CD4-positive, alpha-beta memory T cell (primary cell): ENCODE measurements at regions not wholly inside any gene's neighbourhood (a gene's known extent, or its start where the extent isn't known, plus 50 kb on each side); places are given as distances from the start of the nearest gene placed in this dataset.

ENCODE experiments used
- CTCF ChIA-PET: fragments of 350-600 bp; sonication (Branson Sonifier 250); formaldehyde crosslinking; loops from one replicate; lab custom pipeline; 2021; ENCODE audit warnings: inconsistent platforms; ENCODE audit not compliant: partially characterized antibody; lab: Charles Lee
- POLR2A ChIA-PET: fragments of 350-600 bp; sonication (Branson Sonifier 250); formaldehyde crosslinking; loops from one replicate; lab custom pipeline; 2021; ENCODE audit not compliant: partially characterized antibody; lab: Charles Lee
- DNase-seq, 5 donors: peaks; one replicate each; pipeline versions ENCODE4 v3.0.0 to v3.0.0-alpha.2; 2020 to 2022; ENCODE audit warnings: mixed read lengths in 1 of 5
- H3K27ac ChIP-seq: one replicate; pipeline ENCODE4 v1.7.0; 2013; ENCODE audit warnings: low read depth, low read length
- H3K27me3 ChIP-seq: 2 replicates; pipeline ENCODE4 v1.7.0; 2013; ENCODE audit warnings: mild to moderate bottlenecking, low read length, moderate library complexity; ENCODE audit not compliant: insufficient read depth
- H3K36me3 ChIP-seq: 2 replicates; pipeline ENCODE4 v1.7.0; 2013; ENCODE audit warnings: mild to moderate bottlenecking, low read length, moderate library complexity; ENCODE audit not compliant: insufficient read depth
- H3K4me1 ChIP-seq: 2 replicates; pipeline ENCODE4 v1.7.0; 2013; ENCODE audit warnings: mild to moderate bottlenecking, low read length, moderate library complexity; ENCODE audit not compliant: insufficient read depth
- H3K4me3 ChIP-seq, 2 donors: one replicate each; pipeline ENCODE4 v1.7.0; 2013; ENCODE audit warnings: low read length in 2 of 2, mild to moderate bottlenecking in 1 of 2
- H3K9me3 ChIP-seq, 2 donors: one replicate each; pipeline ENCODE4 v1.7.0; 2013; ENCODE audit warnings: low read length in 2 of 2, control low read depth in 1 of 2; ENCODE audit not compliant: control insufficient read depth in 1 of 2
- H3K27ac Mint-ChIP-seq, 7 donors: one replicate each; pipeline ENCODE4 v1.8.0; 2020 to 2021; ENCODE audit warnings: mixed read lengths in 7 of 7, mild to moderate bottlenecking in 6 of 7, inconsistent platforms in 3 of 7, moderate library complexity in 3 of 7
- H3K27me3 Mint-ChIP-seq, 2 donors: one replicate each; pipeline ENCODE4 v1.8.0; 2020 to 2021; ENCODE audit warnings: mixed read lengths in 2 of 2
- H3K36me3 Mint-ChIP-seq, 2 donors: one replicate each; pipeline ENCODE4 v1.8.0; 2020 to 2021; ENCODE audit warnings: mixed read lengths in 2 of 2, inconsistent platforms in 1 of 2, mild to moderate bottlenecking in 1 of 2
- H3K4me1 Mint-ChIP-seq, 4 donors: one replicate each; pipeline ENCODE4 v1.8.0; 2020 to 2021; ENCODE audit warnings: mixed read lengths in 4 of 4, mild to moderate bottlenecking in 1 of 4
- H3K4me3 Mint-ChIP-seq, 8 donors: one replicate each; pipeline ENCODE4 v1.8.0; 2020 to 2021; ENCODE audit warnings: mixed read lengths in 8 of 8, mild to moderate bottlenecking in 7 of 8, moderate library complexity in 6 of 8, inconsistent platforms in 3 of 8
- H3K9me3 Mint-ChIP-seq, 8 donors: one replicate each; pipeline ENCODE4 v1.8.0; 2020 to 2021; ENCODE audit warnings: mixed read lengths in 8 of 8, mild to moderate bottlenecking in 5 of 8, inconsistent platforms in 3 of 8, moderate library complexity in 1 of 8
- intact Hi-C: fragments of 100-400 bp; cut with micrococcal nuclease; formaldehyde crosslinking; loops from one replicate; pipeline ENCODE4 v1.15.1; 2023

DNA sequence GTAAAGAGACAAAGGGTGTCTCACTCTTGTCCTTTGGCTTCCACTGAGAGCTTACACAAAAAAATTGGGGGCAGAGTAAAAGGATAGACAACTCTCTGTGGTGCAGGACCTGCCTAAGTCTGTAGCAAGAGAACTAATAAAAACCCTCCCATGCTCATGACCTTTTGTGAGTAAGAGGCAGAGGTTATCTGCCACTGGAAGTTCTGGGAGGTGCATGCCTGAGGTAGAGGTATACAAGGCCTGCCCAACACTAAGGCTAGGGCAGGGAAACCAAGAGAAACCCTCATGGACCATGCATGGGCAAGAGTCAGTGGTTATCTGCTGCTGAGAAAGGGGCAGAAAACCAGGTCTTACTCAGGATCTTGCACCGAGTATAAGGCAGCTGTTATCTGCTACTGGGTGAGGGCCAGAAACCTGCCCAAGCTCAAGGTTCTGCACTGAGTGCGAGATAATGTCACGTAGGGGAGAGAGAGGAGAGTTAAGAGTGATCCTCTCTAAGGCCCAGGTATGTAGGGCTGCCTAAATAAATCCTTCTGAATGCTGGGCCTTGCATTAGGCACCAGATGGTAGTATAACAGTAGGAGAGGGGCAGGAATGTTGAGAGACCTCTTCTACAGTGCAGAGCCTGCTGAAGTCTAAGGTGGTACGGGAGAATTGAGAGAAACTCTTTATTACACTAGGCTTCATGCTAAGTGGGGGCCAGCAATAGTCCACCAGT, 143.4 kb downstream of the MACROH2A1 start:
- no peak overlapping the region for H3K4me3 Mint-ChIP-seq
- peaks cover 4 to 16% of the 10 kb centered on the region in 2 donors for H3K27me3 Mint-ChIP-seq
- no peaks in the 10 kb centered on the region for H3K36me3 ChIP-seq
- intact Hi-C loops: no loop called here
- H3K27me3 ChIP-seq: no peaks in the 10 kb centered on the region
- H3K27ac ChIP-seq: no peak overlapping the region
- POLR2A ChIA-PET: no interaction called here
- H3K9me3 ChIP-seq: no peaks in the 10 kb centered on the region
- no peaks in the 10 kb centered on the region for H3K4me1 ChIP-seq
- H3K36me3 Mint-ChIP-seq: no peaks in the 10 kb centered on the region
- peaks cover under 1 to 16% (median 4%) of the 10 kb centered on the region in 8 donors for H3K9me3 Mint-ChIP-seq
- no peak for DNase-seq
- no peak overlapping the region for H3K4me3 ChIP-seq
- H3K4me1 Mint-ChIP-seq: no peaks in the 10 kb centered on the region
- CTCF ChIA-PET: interaction anchor here (1.4 kb wide), 1 partner anchor 64 kb away, joined by 3 read pairs; no protein-coding TSS in a partner anchor
- H3K27ac Mint-ChIP-seq: no peak overlapping the region

DNA sequence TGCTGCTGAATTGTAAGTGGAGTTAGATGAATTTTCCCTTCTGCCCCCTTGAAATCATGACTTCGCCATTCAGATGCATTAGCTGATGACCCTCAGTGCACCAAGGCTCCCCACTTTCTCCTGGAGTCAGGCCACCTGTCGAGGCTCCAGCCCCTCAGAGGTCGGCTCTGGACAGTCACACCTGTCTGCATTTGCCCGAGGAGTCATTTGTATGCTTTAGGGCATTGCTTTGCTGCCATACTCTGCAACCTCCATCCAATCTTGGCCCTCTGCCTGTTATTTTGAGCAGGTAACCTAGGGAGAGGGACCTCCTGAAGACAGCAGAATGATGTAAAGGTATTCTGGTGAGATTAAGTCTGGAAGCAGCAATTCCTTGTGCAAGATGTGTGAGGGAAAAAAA, 144.8 kb downstream of the MACROH2A1 start:
- ChIA-PET POLR2A (no interaction called here), CTCF (interaction anchor here (1.4 kb wide), 1 partner anchor 63 kb away, joined by 3 read pairs; no protein-coding TSS in a partner anchor)
- H3K36me3 ChIP-seq: no peaks in the 10 kb centered on the region
- no peak overlapping the region for H3K27ac ChIP-seq
- intact Hi-C loops: no loop called here
- H3K4me3 Mint-ChIP-seq: no peak overlapping the region
- H3K4me1 ChIP-seq: no peaks in the 10 kb centered on the region
- H3K9me3 ChIP-seq: no peaks in the 10 kb centered on the region
- H3K9me3 Mint-ChIP-seq: peaks cover 0 to 6% (median 0%) of the 10 kb centered on the region in 8 donors
- H3K27ac Mint-ChIP-seq: no peak overlapping the region
- no peaks in the 10 kb centered on the region for H3K27me3 ChIP-seq
- H3K4me3 ChIP-seq: no peak overlapping the region
- H3K27me3 Mint-ChIP-seq: peaks cover 4 to 11% of the 10 kb centered on the region in 2 donors
- H3K36me3 Mint-ChIP-seq: no peaks in the 10 kb centered on the region
- no peaks in the 10 kb centered on the region for H3K4me1 Mint-ChIP-seq
- DNase-seq: no peak

DNA sequence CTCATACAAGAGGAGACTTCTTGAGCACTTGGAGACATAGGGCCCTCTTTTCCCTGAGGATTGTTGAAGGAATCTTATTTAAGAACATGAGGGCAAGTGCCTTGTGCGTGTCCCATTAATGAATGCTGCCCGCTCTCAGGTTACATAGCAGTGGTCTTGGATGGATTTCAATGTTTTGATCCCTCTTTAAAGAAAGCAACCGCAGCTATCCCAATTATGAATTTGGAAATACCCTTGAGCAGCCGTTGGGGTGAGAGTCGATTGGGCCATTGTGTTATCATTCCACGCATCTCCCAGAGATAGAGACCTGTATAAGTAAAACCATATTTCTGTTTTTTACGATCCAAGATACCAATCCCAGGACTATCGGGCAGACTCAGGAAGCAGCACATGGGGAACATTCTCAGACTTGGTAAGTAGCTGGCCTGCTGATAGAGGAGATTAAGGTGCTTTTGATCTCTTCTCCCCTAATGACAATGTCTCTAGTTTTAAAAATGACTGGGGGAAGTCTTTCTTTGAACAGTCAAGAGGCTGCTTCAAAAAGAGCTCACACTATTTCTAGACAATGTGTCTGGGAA, 145.3 kb downstream of the MACROH2A1 start:
- H3K36me3 Mint-ChIP-seq: no peaks in the 10 kb centered on the region
- H3K27me3 ChIP-seq: no peaks in the 10 kb centered on the region
- ChIA-PET CTCF (no interaction called here), POLR2A (no interaction called here)
- no peak overlapping the region for H3K4me3 ChIP-seq
- H3K4me1 ChIP-seq: no peaks in the 10 kb centered on the region
- H3K9me3 Mint-ChIP-seq: peaks cover 0 to 6% (median 0%) of the 10 kb centered on the region in 8 donors
- no peak overlapping the region for H3K4me3 Mint-ChIP-seq
- DNase-seq: no peak
- no peak overlapping the region for H3K27ac Mint-ChIP-seq
- peaks cover 4 to 11% of the 10 kb centered on the region in 2 donors for H3K27me3 Mint-ChIP-seq
- H3K4me1 Mint-ChIP-seq: no peaks in the 10 kb centered on the region
- intact Hi-C loops: no loop called here
- H3K27ac ChIP-seq: no peak overlapping the region
- no peaks in the 10 kb centered on the region for H3K9me3 ChIP-seq
- no peaks in the 10 kb centered on the region for H3K36me3 ChIP-seq

DNA sequence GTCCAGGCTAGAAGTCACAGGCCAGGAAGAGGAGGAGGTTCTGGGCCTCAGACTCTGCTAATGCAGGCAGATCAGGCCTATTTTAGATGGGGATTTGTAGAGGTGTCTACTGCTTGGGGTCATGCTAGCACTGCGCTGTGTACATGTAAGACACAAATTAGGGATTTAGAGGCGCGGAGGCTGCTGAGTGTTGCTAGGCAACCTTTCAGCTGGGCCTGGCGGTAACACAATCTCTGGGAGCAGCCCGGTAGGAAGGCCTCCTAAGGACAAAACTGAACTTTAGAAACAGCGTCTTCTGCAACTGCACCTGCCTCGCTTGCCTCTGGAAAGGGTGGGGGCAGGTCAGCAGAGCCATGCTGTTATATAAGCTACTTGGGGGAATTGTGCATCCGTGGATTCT, 147.9 kb downstream of the MACROH2A1 start:
- peaks cover 7 to 9% of the 10 kb centered on the region in 2 donors for H3K27me3 Mint-ChIP-seq
- H3K4me1 Mint-ChIP-seq: no peaks in the 10 kb centered on the region
- no peak overlapping the region for H3K27ac ChIP-seq
- no peak overlapping the region for H3K4me3 Mint-ChIP-seq
- no peak overlapping the region for H3K4me3 ChIP-seq
- no peaks in the 10 kb centered on the region for H3K36me3 Mint-ChIP-seq
- no peaks in the 10 kb centered on the region for H3K36me3 ChIP-seq
- H3K27ac Mint-ChIP-seq: no peak overlapping the region
- ChIA-PET POLR2A (no interaction called here), CTCF (no interaction called here)
- H3K27me3 ChIP-seq: no peaks in the 10 kb centered on the region
- peaks cover 0 to 3% (median 0%) of the 10 kb centered on the region in 8 donors for H3K9me3 Mint-ChIP-seq
- H3K9me3 ChIP-seq: no peaks in the 10 kb centered on the region
- no peaks in the 10 kb centered on the region for H3K4me1 ChIP-seq
- intact Hi-C loops: no loop called here
- no peak for DNase-seq

DNA sequence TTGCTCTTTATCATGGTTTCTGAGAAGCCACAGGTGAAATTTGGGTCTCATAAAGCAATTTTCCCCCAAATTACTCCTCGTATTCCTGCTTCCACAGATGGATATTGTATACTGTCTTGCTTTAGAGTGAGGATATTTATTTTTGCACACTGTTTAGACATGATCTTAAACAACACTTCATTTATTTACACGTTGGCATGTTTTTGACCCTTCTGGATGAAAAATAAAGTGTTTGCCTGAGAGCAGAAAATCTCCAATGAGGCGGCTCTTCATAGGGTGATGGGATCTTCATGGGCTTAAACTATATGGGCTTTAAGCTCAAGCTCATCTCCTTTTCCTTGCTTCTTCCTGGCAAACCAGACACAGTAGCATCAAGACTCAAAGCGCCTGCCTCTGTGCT, 148.4 kb downstream of the MACROH2A1 start:
- intact Hi-C loops: no loop called here
- H3K9me3 ChIP-seq: no peaks in the 10 kb centered on the region
- H3K36me3 Mint-ChIP-seq: no peaks in the 10 kb centered on the region
- ChIA-PET CTCF (no interaction called here), POLR2A (no interaction called here)
- no peak for DNase-seq
- H3K27ac Mint-ChIP-seq: no peak overlapping the region
- no peaks in the 10 kb centered on the region for H3K27me3 ChIP-seq
- no peak overlapping the region for H3K4me3 ChIP-seq
- no peak overlapping the region for H3K27ac ChIP-seq
- no peaks in the 10 kb centered on the region for H3K4me1 ChIP-seq
- peaks cover 0 to 3% (median 0%) of the 10 kb centered on the region in 8 donors for H3K9me3 Mint-ChIP-seq
- no peak overlapping the region for H3K4me3 Mint-ChIP-seq
- H3K4me1 Mint-ChIP-seq: no peaks in the 10 kb centered on the region
- no peaks in the 10 kb centered on the region for H3K36me3 ChIP-seq
- peaks cover 9 to 10% of the 10 kb centered on the region in 2 donors for H3K27me3 Mint-ChIP-seq

GRCh38 chr5:135249658-135250057, 149.4 kb downstream of the MACROH2A1 start:
- intact Hi-C loops: no loop called here
- H3K27ac Mint-ChIP-seq: no peak overlapping the region
- no peaks in the 10 kb centered on the region for H3K36me3 ChIP-seq
- H3K36me3 Mint-ChIP-seq: no peaks in the 10 kb centered on the region
- CTCF ChIA-PET: no interaction called here
- peaks cover 8 to 9% of the 10 kb centered on the region in 2 donors for H3K27me3 Mint-ChIP-seq
- no peak overlapping the region for H3K4me3 ChIP-seq
- no peaks in the 10 kb centered on the region for H3K4me1 Mint-ChIP-seq
- H3K4me3 Mint-ChIP-seq: no peak overlapping the region
- peaks cover 0 to 3% (median 0%) of the 10 kb centered on the region in 8 donors for H3K9me3 Mint-ChIP-seq
- H3K27ac ChIP-seq: no peak overlapping the region
- no peak for DNase-seq
- H3K27me3 ChIP-seq: no peaks in the 10 kb centered on the region
- H3K9me3 ChIP-seq: no peaks in the 10 kb centered on the region
- no peaks in the 10 kb centered on the region for H3K4me1 ChIP-seq
- POLR2A ChIA-PET: no interaction called here

- H3K27ac Mint-ChIP-seq: no peak overlapping the region
- no peaks in the 10 kb centered on the region for H3K36me3 Mint-ChIP-seq
These were observed 150.2 kb downstream of the MACROH2A1 start for GRCh38 chr5:135248801-135249231.

More at GRCh38 chr5:135248801-135249231, 150.2 kb downstream of the MACROH2A1 start:
- H3K9me3 Mint-ChIP-seq: peaks cover 0 to 3% (median 0%) of the 10 kb centered on the region in 8 donors
- Histone ChIP-seq H3K27ac (no peak overlapping the region), H3K9me3 (no peaks in the 10 kb centered on the region), H3K4me1 (no peaks in the 10 kb centered on the region), H3K27me3 (no peaks in the 10 kb centered on the region), H3K4me3 (no peak overlapping the region), H3K36me3 (no peaks in the 10 kb centered on the region)
- ChIA-PET POLR2A (no interaction called here), CTCF (no interaction called here)
- H3K27me3 Mint-ChIP-seq: peaks cover 2 to 5% of the 10 kb centered on the region in 2 donors
- no peak for DNase-seq
- H3K4me1 Mint-ChIP-seq: no peaks in the 10 kb centered on the region
- no peak overlapping the region for H3K4me3 Mint-ChIP-seq
- intact Hi-C loops: no loop called here
